MG63 (cell line): ENCODE measurements at regions not wholly inside any gene's neighbourhood (a gene's known extent, or its start where the extent isn't known, plus 50 kb on each side); places are given as distances from the start of the nearest gene placed in this dataset.
"Not testable (repeated sequence)": the region's sequence is repeated elsewhere in the genome, so short reads cannot be mapped to it uniquely, and the experiment has no call there.

Experiments
- DNase-seq: peaks from one replicate; pipeline ENCODE4 v3.0.0-alpha.2; 2020
- H3K27me3 ChIP-seq: fragments of 250-450 bp; sonication (Bioruptor Pico); 2 replicates; pipeline ENCODE4 v1.5.1; 2020; ENCODE audit warnings: mild to moderate bottlenecking, moderate library complexity
- H3K36me3 ChIP-seq: fragments of 250-450 bp; sonication (Bioruptor Pico); 2 replicates; pipeline ENCODE4 v1.5.1; 2020; ENCODE audit warnings: mild to moderate bottlenecking, moderate library complexity
- H3K4me3 ChIP-seq: fragments of 250-450 bp; sonication (Bioruptor Pico); 2 replicates; pipeline ENCODE4 v1.5.1; 2020; ENCODE audit warnings: mild to moderate bottlenecking, moderate library complexity
- H3K9me3 ChIP-seq: fragments of 250-450 bp; sonication (Bioruptor Pico); 2 replicates; pipeline ENCODE4 v1.5.1; 2020; ENCODE audit warnings: mild to moderate bottlenecking, moderate library complexity

GRCh38 chr4:30160140-30160539 is 560.0 kb upstream of the PCDH7 start:
- DNase-seq: no peak
- H3K27me3 ChIP-seq: no peaks in the 10 kb centered on the region
- H3K36me3 ChIP-seq: no peaks in the 10 kb centered on the region
- H3K9me3 ChIP-seq: no peaks in the 10 kb centered on the region
- H3K4me3 ChIP-seq: no peak overlapping the region

- Histone ChIP-seq H3K9me3 (no peaks in the 10 kb centered on the region), H3K4me3 (no peak overlapping the region), H3K27me3 (no peaks in the 10 kb centered on the region), H3K36me3 (no peaks in the 10 kb centered on the region)
- DNase-seq: no peak
Observed at GRCh38 chr4:30172416-30172815, 547.8 kb upstream of the PCDH7 start.

- no peak for DNase-seq
- Histone ChIP-seq H3K36me3 (no peaks in the 10 kb centered on the region), H3K27me3 (no peaks in the 10 kb centered on the region), H3K9me3 (no peaks in the 10 kb centered on the region), H3K4me3 (no peak overlapping the region)
Observed at GRCh38 chr4:30181512-30181911, 538.7 kb upstream of the PCDH7 start.

- H3K27me3 ChIP-seq: no peaks in the 10 kb centered on the region
- H3K9me3 ChIP-seq: no peaks in the 10 kb centered on the region
- no peaks in the 10 kb centered on the region for H3K36me3 ChIP-seq
- no peak for DNase-seq
- H3K4me3 ChIP-seq: no peak overlapping the region
Observed at GRCh38 chr4:30181918-30182317, 538.3 kb upstream of the PCDH7 start.

GRCh38 chr4:30182786-30183185 is 537.4 kb upstream of the PCDH7 start:
- H3K36me3 ChIP-seq: no peaks in the 10 kb centered on the region
- H3K9me3 ChIP-seq: no peaks in the 10 kb centered on the region
- H3K4me3 ChIP-seq: no peak overlapping the region
- no peak for DNase-seq
- H3K27me3 ChIP-seq: no peaks in the 10 kb centered on the region

- Histone ChIP-seq H3K36me3 (no peaks in the 10 kb centered on the region), H3K4me3 (no peak overlapping the region), H3K27me3 (no peaks in the 10 kb centered on the region), H3K9me3 (no peaks in the 10 kb centered on the region)
- DNase-seq: no peak
Observed at GRCh38 chr4:30191902-30192301, 528.3 kb upstream of the PCDH7 start.

- Histone ChIP-seq H3K9me3 (0 out of 2 replicates have a peak, but pooled peaks cover 2% of the 10 kb centered on the region), H3K27me3 (no peaks in the 10 kb centered on the region), H3K4me3 (no peak overlapping the region), H3K36me3 (no peaks in the 10 kb centered on the region)
- no peak for DNase-seq
Observed at GRCh38 chr4:30207389-30207788, 512.8 kb upstream of the PCDH7 start.

- Histone ChIP-seq H3K27me3 (no peaks in the 10 kb centered on the region), H3K9me3 (0 out of 2 replicates have a peak, but pooled peaks cover 2% of the 10 kb centered on the region)
- DNase-seq: peak; percentile 67
Observed at GRCh38 chr4:30208731-30209435, 511.3 kb upstream of the PCDH7 start.

GRCh38 chr4:30215973-30216372 is 504.2 kb upstream of the PCDH7 start:
- H3K27me3 ChIP-seq, H3K4me3 ChIP-seq, H3K36me3 ChIP-seq, DNase-seq, H3K9me3 ChIP-seq: not testable (repeated sequence)

More at GRCh38 chr4:30208731-30209435, 511.3 kb upstream of the PCDH7 start:
- H3K4me3 ChIP-seq: no peak overlapping the region
- no peaks in the 10 kb centered on the region for H3K36me3 ChIP-seq

GRCh38 chr4:30245140-30245539 is 475.0 kb upstream of the PCDH7 start:
- Histone ChIP-seq H3K9me3 (no peaks in the 10 kb centered on the region; the same call in 1 of the 2 replicates), H3K4me3 (no peak overlapping the region), H3K27me3 (no peaks in the 10 kb centered on the region), H3K36me3 (no peaks in the 10 kb centered on the region)
- DNase-seq: no peak

- no peak for DNase-seq
- Histone ChIP-seq H3K27me3 (no peaks in the 10 kb centered on the region), H3K4me3 (no peak overlapping the region), H3K9me3 (no peaks in the 10 kb centered on the region), H3K36me3 (no peaks in the 10 kb centered on the region)
Observed at GRCh38 chr4:30256116-30256832, 463.9 kb upstream of the PCDH7 start.

GRCh38 chr4:30258949-30259348 is 461.2 kb upstream of the PCDH7 start:
- H3K36me3 ChIP-seq: no peaks in the 10 kb centered on the region
- no peaks in the 10 kb centered on the region for H3K27me3 ChIP-seq
- H3K9me3 ChIP-seq: no peaks in the 10 kb centered on the region
- H3K4me3 ChIP-seq: no peak overlapping the region
- DNase-seq: no peak

GRCh38 chr4:30262379-30262778 is 457.8 kb upstream of the PCDH7 start:
- no peaks in the 10 kb centered on the region for H3K9me3 ChIP-seq
- DNase-seq: no peak
- no peaks in the 10 kb centered on the region for H3K27me3 ChIP-seq
- no peaks in the 10 kb centered on the region for H3K36me3 ChIP-seq
- no peak overlapping the region for H3K4me3 ChIP-seq

- no peaks in the 10 kb centered on the region for H3K9me3 ChIP-seq
- no peak for DNase-seq
- H3K4me3 ChIP-seq: no peak overlapping the region
- H3K36me3 ChIP-seq: no peaks in the 10 kb centered on the region
- no peaks in the 10 kb centered on the region for H3K27me3 ChIP-seq
Observed at GRCh38 chr4:30264465-30264864, 455.7 kb upstream of the PCDH7 start.

- Histone ChIP-seq H3K36me3 (no peaks in the 10 kb centered on the region), H3K4me3 (no peak overlapping the region), H3K27me3 (no peaks in the 10 kb centered on the region), H3K9me3 (no peaks in the 10 kb centered on the region)
- no peak for DNase-seq
Observed at GRCh38 chr4:30265716-30266115, 454.5 kb upstream of the PCDH7 start.

GRCh38 chr4:30268370-30268769 is 451.8 kb upstream of the PCDH7 start:
- no peaks in the 10 kb centered on the region for H3K9me3 ChIP-seq
- DNase-seq: no peak
- no peak overlapping the region for H3K4me3 ChIP-seq
- no peaks in the 10 kb centered on the region for H3K27me3 ChIP-seq
- no peaks in the 10 kb centered on the region for H3K36me3 ChIP-seq

GRCh38 chr4:30269850-30270249 is 450.3 kb upstream of the PCDH7 start:
- H3K27me3 ChIP-seq: no peaks in the 10 kb centered on the region
- H3K36me3 ChIP-seq: no peaks in the 10 kb centered on the region
- no peak for DNase-seq
- no peaks in the 10 kb centered on the region for H3K9me3 ChIP-seq
- no peak overlapping the region for H3K4me3 ChIP-seq

- no peak overlapping the region for H3K4me3 ChIP-seq
- H3K36me3 ChIP-seq: no peaks in the 10 kb centered on the region
- no peak for DNase-seq
- H3K27me3 ChIP-seq: no peaks in the 10 kb centered on the region
- H3K9me3 ChIP-seq: no peaks in the 10 kb centered on the region
Observed at GRCh38 chr4:30281986-30282385, 438.2 kb upstream of the PCDH7 start.
